ENCODE measurements at regions not wholly inside any gene's neighbourhood (a gene's known extent, or its start where the extent isn't known, plus 50 kb on each side); places are given as distances from the start of the nearest gene placed in this dataset.

GRCh38 chr17:54405826-54406225 is 494.8 kb upstream of the TOM1L1 start:
- TF ChIP-seq CTCF (conservative IDR thresholded peaks at IDR 0.05; ENCODE audit: low read length): no peak
- no peak for TF ChIP-seq EZH2phosphoT487 (IDR thresholded peaks at IDR 0.05; ENCODE audit: borderline replicate concordance, low read depth, low read length)
